K562 (cell line): ENCODE measurements at regions not wholly inside any gene's neighbourhood (a gene's known extent, or its start where the extent isn't known, plus 50 kb on each side); places are given as distances from the start of the nearest gene placed in this dataset.

Experiments
- ATAC-seq: fragments of 200-7000 bp; cut with Tn5 transposase; 3 replicates; pipeline ENCODE4 v1.9.1; 2020; ENCODE audit warnings: moderate library complexity
- BruUV-seq: library from RNA; stranded (reverse); fragments of 400-500 nt; replicated peaks from 2 replicates; lab custom pipeline; 2021; lab: Mats Ljungman, UMichigan
- CTCF ChIA-PET: fragments of 300-600 bp; formaldehyde crosslinking; extraction: SDS; loops from one replicate; lab custom pipeline; 2021; ENCODE audit warnings: low intra/inter-chr PET ratio; lab: Yijun Ruan, JAX
- POLR2A ChIA-PET: fragments of 300-600, 350-650 bp; sonication (Branson Sonifier 250); formaldehyde crosslinking; extraction: SDS; loops from one replicate; lab custom pipeline; 2021; ENCODE audit warnings: antibody characterized with exemption, inconsistent platforms; lab: Yijun Ruan, JAX
- DNase-seq, 4 experiments: peaks; one replicate each; pipeline versions ENCODE4 v3.0.0 to v3.0.0-alpha.2; 2011 to 2018; ENCODE audit warnings: low spot score in 3 of 4, mixed read lengths in 3 of 4; ENCODE audit errors: extremely low read depth in 1 of 4
- FAIRE-seq: peaks from 2 replicates; lab custom pipeline; 2011; peaks lifted over from hg19 to GRCh38; lab: Jason Lieb, UNC
- H2AFZ ChIP-seq: 2 replicates; pipeline ENCODE4 v1.6.0; 2011; ENCODE audit warnings: low read depth, low read length, control low read depth, inconsistent platforms
- H3K27ac ChIP-seq: fragments of 200-600 bp; 3 replicates; pipeline ENCODE4 v1.8.0; 2011; ENCODE audit warnings: low read depth, mild to moderate bottlenecking, control low read depth, inconsistent platforms, low read length, moderate library complexity, mixed read lengths; ENCODE audit errors: extremely low read depth
- H3K27me3 ChIP-seq, 2 experiments: fragments of 300-600 bp in 1 of 2; 2 replicates in 1 of 2; 3 replicates in 1 of 2; pipeline versions ENCODE4 v1.6.0 to v1.8.0; 2011; ENCODE audit warnings: inconsistent platforms in 2 of 2, low read length in 2 of 2, mild to moderate bottlenecking in 1 of 2, mixed read lengths in 1 of 2, moderate library complexity in 1 of 2; ENCODE audit not compliant: control insufficient read depth in 2 of 2, insufficient read depth in 2 of 2
- H3K36me3 ChIP-seq: fragments of 300-600 bp; 3 replicates; pipeline ENCODE4 v1.8.0; 2011; ENCODE audit warnings: mild to moderate bottlenecking, low read length, inconsistent platforms; ENCODE audit not compliant: control insufficient read depth, insufficient read depth
- H3K4me1 ChIP-seq, 2 experiments: fragments of 200-600 bp in 1 of 2; replicated peaks in 1 of 2; 2 replicates in 1 of 2; 3 replicates in 1 of 2; pipeline versions ENCODE4 v1.5.1 to v1.8.0; 2011; ENCODE audit warnings: inconsistent platforms in 2 of 2, low read length in 2 of 2, mild to moderate bottlenecking in 1 of 2, mixed read lengths in 1 of 2, moderate library complexity in 1 of 2; ENCODE audit not compliant: control insufficient read depth in 2 of 2, insufficient read depth in 2 of 2
- H3K4me2 ChIP-seq: 2 replicates; pipeline ENCODE4 v1.6.1; 2011; ENCODE audit warnings: low read length, control low read depth, inconsistent platforms, mixed read lengths; ENCODE audit not compliant: insufficient read depth
- H3K4me3 ChIP-seq: fragments of 200-600 bp; sonication (generic), shearing (Covaris generic); 2 replicates; pipeline ENCODE4 v1.5.1; 2016; ENCODE audit warnings: control low read depth, inconsistent platforms
- H3K79me2 ChIP-seq: fragments of 200-600 bp; 3 replicates; pipeline ENCODE4 v1.8.0; 2011; ENCODE audit warnings: low read length, inconsistent platforms; ENCODE audit not compliant: control insufficient read depth, insufficient read depth
- H3K9ac ChIP-seq, 2 experiments: 2 replicates each; pipeline versions ENCODE4 v1.6.0 to v1.6.1; 2011; ENCODE audit warnings: low read depth in 2 of 2, low read length in 2 of 2, control low read depth in 1 of 2, inconsistent platforms in 1 of 2, mild to moderate bottlenecking in 1 of 2, mixed read lengths in 1 of 2; ENCODE audit not compliant: insufficient read depth in 1 of 2
- H3K9me1 ChIP-seq: one replicate; pipeline ENCODE4 v1.6.0; 2011; ENCODE audit warnings: inconsistent platforms, mild to moderate bottlenecking, low read length, moderate library complexity; ENCODE audit not compliant: control insufficient read depth, insufficient read depth
- H3K9me3 ChIP-seq: replicated peaks from 2 replicates; pipeline ENCODE4 v1.5.1; 2011; ENCODE audit warnings: low read depth, low read length, inconsistent platforms; ENCODE audit not compliant: control insufficient read depth, insufficient read depth
- H4K20me1 ChIP-seq: replicated peaks from 2 replicates; pipeline ENCODE4 v1.6.1; 2011; ENCODE audit warnings: low read length, inconsistent platforms, mixed read lengths; ENCODE audit not compliant: control insufficient read depth, insufficient read depth
- EP400 ChIP-seq: fragments of 450-650 bp; IDR thresholded peaks from 2 replicates; pipeline ENCODE4 v1.6.1; 2017; ENCODE audit warnings: antibody characterized with exemption, mild to moderate bottlenecking, moderate library complexity
- FOXM1 ChIP-seq, 2 experiments: fragments of 450-650 bp in 1 of 2; sonication (generic) in 1 of 2; formaldehyde crosslinking in 1 of 2; IDR thresholded peaks; 2 replicates each; pipeline versions ENCODE4 v1.6.1 to v1.9.0; 2017 to 2022; ENCODE audit warnings: low read depth in 2 of 2, mild to moderate bottlenecking in 2 of 2, missing genetic modification reagents in 1 of 2, moderate library complexity in 1 of 2
- GTF2E2 ChIP-seq: fragments of 200-800 bp; sonication (Bioruptor generic); IDR thresholded peaks from 2 replicates; pipeline ENCODE4 v1.6.1; 2016; ENCODE audit warnings: missing genetic modification characterization, missing compliant biosample characterization
- NFE2L1 ChIP-seq: fragments of 450-650 bp; IDR thresholded peaks from 2 replicates; pipeline ENCODE4 v1.6.1; 2016; ENCODE audit warnings: missing genetic modification characterization, low read depth, mild to moderate bottlenecking, missing compliant biosample characterization, moderate library complexity, borderline replicate concordance
- PHF8 ChIP-seq: fragments of 200-600 bp; sonication (generic); IDR thresholded peaks from 2 replicates; pipeline ENCODE4 v1.6.1; 2012; ENCODE audit warnings: mixed run types, mild to moderate bottlenecking, inconsistent platforms, low read length, moderate library complexity, borderline replicate concordance
- SPI1 ChIP-seq: IDR thresholded peaks from 2 replicates; pipeline ENCODE4 v1.6.1; 2011; ENCODE audit warnings: low read depth, low read length, control low read depth, borderline replicate concordance
- STAT5A ChIP-seq: IDR thresholded peaks from 2 replicates; pipeline ENCODE4 v1.6.1; 2012; ENCODE audit warnings: low read length, inconsistent platforms, borderline replicate concordance
- XRCC3 ChIP-seq: fragments of 450-650 bp; IDR thresholded peaks from 2 replicates; pipeline ENCODE4 v1.6.1; 2017; ENCODE audit warnings: mild to moderate bottlenecking, moderate library complexity
- WGBS: fragments of 100-300 bp; shearing (Covaris generic); methylation state at CpG from one replicate; pipeline ENCODE4 v1.1.6; 2016; ENCODE audit warnings: low coverage, mixed read lengths; ENCODE audit not compliant: insufficient coverage; ENCODE audit errors: missing lambda C conversion rate; 5-methylcytosine and 5-hydroxymethylcytosine counted together
- in situ Hi-C: fragments of 300-500 bp; cut with MboI; formaldehyde crosslinking; loops from 4 replicates; pipeline ENCODE4 v1.15.0; 2018; ENCODE audit warnings: inconsistent platforms, mixed read lengths
- intact Hi-C: fragments of 100-400 bp; cut with micrococcal nuclease; formaldehyde crosslinking; loops from 2 replicates; pipeline ENCODE4 v1.14.2; 2022
- TF ChIP-seq, protein P1 (sequence below): sonication (generic); formaldehyde crosslinking; IDR thresholded peaks from 2 replicates; pipeline ENCODE4 v1.8.1; 2023; ENCODE audit warnings: missing genetic modification reagents, mild to moderate bottlenecking, borderline replicate concordance

- Histone ChIP-seq H3K36me3 (no peaks in the 10 kb centered on the region), H3K27ac (no peak overlapping the region), H3K79me2 (no peaks in the 10 kb centered on the region), H3K4me3 (no peak overlapping the region), H2AFZ (no peak overlapping the region), H3K4me1 (no peaks in the 10 kb centered on the region), H4K20me1 (no peaks in the 10 kb centered on the region), H3K9ac (no peak overlapping the region), H3K9me3 (no peaks in the 10 kb centered on the region), H3K4me2 (no peak overlapping the region), H3K27me3 (no peaks in the 10 kb centered on the region), H3K9me1 (no peaks in the 10 kb centered on the region)
- in situ Hi-C loops (no loop called here), intact Hi-C loops (no loop called here)
- DNase-seq (no peak), FAIRE-seq (no peak), ATAC-seq (no peak)
- BruUV-seq = no TSS peak
- CTCF ChIA-PET = no interaction called here
- no peak for TF ChIP-seq XRCC3
- POLR2A ChIA-PET = no interaction called here
- WGBS = 0% methylated on average over 5 of the region's 5 CpGs
These were observed 249.0 kb upstream of the SALL1 start for GRCh38 chr16:51399908-51400670.

DNA sequence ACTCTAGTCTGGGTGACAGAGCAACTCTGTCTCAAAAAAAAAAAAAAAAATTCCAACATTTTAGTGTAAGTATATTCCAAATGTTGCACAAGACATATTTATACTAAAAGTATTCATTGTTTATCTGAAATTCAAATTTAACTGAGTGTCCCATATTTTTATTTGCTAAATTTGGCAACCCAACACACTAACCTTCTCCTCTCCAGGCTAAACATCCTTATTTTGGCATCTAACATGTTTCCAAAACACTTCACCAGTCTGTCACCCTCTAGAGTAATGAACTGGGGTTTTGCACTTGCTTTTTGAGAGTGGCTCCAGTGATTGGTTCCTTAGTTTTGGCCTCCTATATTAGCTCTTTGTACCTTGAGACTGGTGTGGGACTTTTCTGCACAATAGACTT lies 243.4 kb upstream of the SALL1 start:
- no TSS peak for BruUV-seq
- FAIRE-seq (no peak), DNase-seq (no peak), ATAC-seq (no peak)
- Histone ChIP-seq H3K9me3 (no peaks in the 10 kb centered on the region), H3K9me1 (no peaks in the 10 kb centered on the region), H2AFZ (no peak overlapping the region), H3K4me2 (no peak overlapping the region), H3K9ac (no peak overlapping the region), H3K27ac (no peak overlapping the region), H3K36me3 (no peaks in the 10 kb centered on the region), H3K4me3 (no peak overlapping the region), H3K4me1 (no peaks in the 10 kb centered on the region), H4K20me1 (no peaks in the 10 kb centered on the region), H3K27me3 (no peaks in the 10 kb centered on the region), H3K79me2 (no peaks in the 10 kb centered on the region)
- ChIA-PET POLR2A (no interaction called here), CTCF (interaction anchor here (0.7 kb wide), 1 partner anchor 306 kb away, joined by 5 read pairs; no protein-coding TSS in a partner anchor)
- no peak for TF ChIP-seq GTF2E2 (tag)
- TF ChIP-seq SPI1 = no peak
- no peak for TF ChIP-seq PHF8
- TF ChIP-seq FOXM1 (IDR thresholded peaks at IDR 0.05; ENCODE audit: low read depth) = no peak
- TF ChIP-seq FOXM1 (CRISPR knock-in tag; IDR thresholded peaks at IDR 0.05; ENCODE audit: low read depth) = no peak
- TF ChIP-seq NFE2L1 (tag) = no peak
- no peak for TF ChIP-seq EP400
- no peak for TF ChIP-seq STAT5A
- TF ChIP-seq, protein P1, sequence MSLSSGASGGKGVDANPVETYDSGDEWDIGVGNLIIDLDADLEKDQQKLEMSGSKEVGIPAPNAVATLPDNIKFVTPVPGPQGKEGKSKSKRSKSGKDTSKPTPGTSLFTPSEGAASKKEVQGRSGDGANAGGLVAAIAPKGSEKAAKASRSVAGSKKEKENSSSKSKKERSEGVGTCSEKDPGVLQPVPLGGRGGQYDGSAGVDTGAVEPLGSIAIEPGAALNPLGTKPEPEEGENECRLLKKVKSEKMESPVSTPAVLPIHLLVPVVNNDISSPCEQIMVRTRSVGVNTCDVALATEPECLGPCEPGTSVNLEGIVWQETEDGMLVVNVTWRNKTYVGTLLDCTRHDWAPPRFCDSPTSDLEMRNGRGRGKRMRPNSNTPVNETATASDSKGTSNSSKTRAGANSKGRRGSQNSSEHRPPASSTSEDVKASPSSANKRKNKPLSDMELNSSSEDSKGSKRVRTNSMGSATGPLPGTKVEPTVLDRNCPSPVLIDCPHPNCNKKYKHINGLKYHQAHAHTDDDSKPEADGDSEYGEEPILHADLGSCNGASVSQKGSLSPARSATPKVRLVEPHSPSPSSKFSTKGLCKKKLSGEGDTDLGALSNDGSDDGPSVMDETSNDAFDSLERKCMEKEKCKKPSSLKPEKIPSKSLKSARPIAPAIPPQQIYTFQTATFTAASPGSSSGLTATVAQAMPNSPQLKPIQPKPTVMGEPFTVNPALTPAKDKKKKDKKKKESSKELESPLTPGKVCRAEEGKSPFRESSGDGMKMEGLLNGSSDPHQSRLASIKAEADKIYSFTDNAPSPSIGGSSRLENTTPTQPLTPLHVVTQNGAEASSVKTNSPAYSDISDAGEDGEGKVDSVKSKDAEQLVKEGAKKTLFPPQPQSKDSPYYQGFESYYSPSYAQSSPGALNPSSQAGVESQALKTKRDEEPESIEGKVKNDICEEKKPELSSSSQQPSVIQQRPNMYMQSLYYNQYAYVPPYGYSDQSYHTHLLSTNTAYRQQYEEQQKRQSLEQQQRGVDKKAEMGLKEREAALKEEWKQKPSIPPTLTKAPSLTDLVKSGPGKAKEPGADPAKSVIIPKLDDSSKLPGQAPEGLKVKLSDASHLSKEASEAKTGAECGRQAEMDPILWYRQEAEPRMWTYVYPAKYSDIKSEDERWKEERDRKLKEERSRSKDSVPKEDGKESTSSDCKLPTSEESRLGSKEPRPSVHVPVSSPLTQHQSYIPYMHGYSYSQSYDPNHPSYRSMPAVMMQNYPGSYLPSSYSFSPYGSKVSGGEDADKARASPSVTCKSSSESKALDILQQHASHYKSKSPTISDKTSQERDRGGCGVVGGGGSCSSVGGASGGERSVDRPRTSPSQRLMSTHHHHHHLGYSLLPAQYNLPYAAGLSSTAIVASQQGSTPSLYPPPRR (CRISPR knock-in tag) = no peak
- in situ Hi-C loops (no loop called here), intact Hi-C loops (no loop called here)
